Thymus (tissue), 11 donors: ENCODE measurements at regions not wholly inside any gene's neighbourhood (a gene's known extent, or its start where the extent isn't known, plus 50 kb on each side); places are given as distances from the start of the nearest gene placed in this dataset.

Experiments
- DNase-seq, 9 donors: peaks; one replicate each; pipeline ENCODE4 v3.0.0-alpha.2; 2013; ENCODE audit warnings: low spot score in 9 of 9, low read depth in 6 of 9, missing footprints in 1 of 9
- H3K27ac ChIP-seq, 2 donors: one replicate each; pipeline ENCODE4 v1.5.1; 2013; ENCODE audit warnings: control low read depth in 1 of 2, low read depth in 1 of 2, low read length in 1 of 2, mild to moderate bottlenecking in 1 of 2, moderate library complexity in 1 of 2
- H3K27me3 ChIP-seq, 2 donors: one replicate each; pipeline ENCODE4 v1.5.1; 2013; ENCODE audit warnings: low read length in 1 of 2; ENCODE audit not compliant: control insufficient read depth in 2 of 2, insufficient read depth in 1 of 2
- H3K36me3 ChIP-seq, 2 donors: one replicate each; pipeline ENCODE4 v1.5.1; 2013; ENCODE audit warnings: low read length in 1 of 2, mild to moderate bottlenecking in 1 of 2, moderate library complexity in 1 of 2; ENCODE audit not compliant: control insufficient read depth in 2 of 2, insufficient read depth in 2 of 2
- H3K4me1 ChIP-seq, 2 donors: one replicate each; pipeline ENCODE4 v1.5.1; 2013; ENCODE audit warnings: low read length in 2 of 2; ENCODE audit not compliant: control insufficient read depth in 2 of 2, insufficient read depth in 2 of 2
- H3K4me3 ChIP-seq, 2 donors: one replicate each; pipeline ENCODE4 v1.5.1; 2013; ENCODE audit warnings: low read length in 2 of 2, control low read depth in 1 of 2, mild to moderate bottlenecking in 1 of 2
- H3K9me3 ChIP-seq, 2 donors: one replicate each; pipeline ENCODE4 v1.5.1; 2013; ENCODE audit warnings: low read length in 1 of 2, mild to moderate bottlenecking in 1 of 2; ENCODE audit not compliant: control insufficient read depth in 2 of 2, insufficient read depth in 1 of 2
- WGBS: extraction: QIAGEN DNeasy Blood & Tissue Kit; methylation state at CpG from one replicate; pipeline ENCODE4 v1.1.7; 2013; 5-methylcytosine and 5-hydroxymethylcytosine counted together
- donor health status: healthy.

- Histone ChIP-seq H3K9me3 (no peaks in the 10 kb centered on the region), H3K27ac (no peak overlapping the region), H3K27me3 (no peaks in the 10 kb centered on the region), H3K36me3 (no peaks in the 10 kb centered on the region), H3K4me1 (no peaks in the 10 kb centered on the region), H3K4me3 (no peak overlapping the region)
- 26% methylated on average over 1 of the region's 1 CpG for WGBS
- no peak for DNase-seq
Observed at GRCh38 chr15:31516440-31516839, 189.8 kb downstream of the KLF13 start.

DNA sequence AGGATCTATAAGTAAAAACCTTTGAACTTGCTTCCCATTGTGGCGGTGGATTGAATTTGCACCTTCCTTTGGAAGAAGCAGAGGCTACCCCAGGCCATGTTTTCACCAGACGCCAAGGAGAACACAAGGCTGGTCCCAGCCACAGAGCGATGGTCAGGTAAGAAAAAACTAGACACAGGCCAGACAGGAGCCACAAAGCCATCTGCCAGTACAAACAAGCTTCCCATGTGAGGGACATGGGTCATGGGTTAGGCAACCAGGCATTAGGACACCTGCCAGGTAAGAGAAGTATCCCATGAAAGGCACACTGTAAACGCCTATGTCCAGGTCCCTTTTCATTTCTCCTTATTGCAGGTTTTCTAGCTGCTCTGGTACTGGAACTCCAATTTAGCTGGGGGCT, 190.2 kb downstream of the KLF13 start:
- Histone ChIP-seq H3K27me3 (no peaks in the 10 kb centered on the region), H3K4me3 (no peak overlapping the region), H3K27ac (no peak overlapping the region), H3K4me1 (no peaks in the 10 kb centered on the region), H3K9me3 (no peaks in the 10 kb centered on the region), H3K36me3 (no peaks in the 10 kb centered on the region)
- DNase-seq = no peak
- 98% methylated on average over 4 of the region's 4 CpGs for WGBS

- H3K27ac ChIP-seq = no peak overlapping the region
- no peaks in the 10 kb centered on the region for H3K9me3 ChIP-seq
- H3K4me3 ChIP-seq = no peak overlapping the region
- no peak for DNase-seq
- no peaks in the 10 kb centered on the region for H3K36me3 ChIP-seq
- no peaks in the 10 kb centered on the region for H3K27me3 ChIP-seq
- no peaks in the 10 kb centered on the region for H3K4me1 ChIP-seq
- 97% methylated on average over 5 of the region's 5 CpGs for WGBS
Observed at GRCh38 chr15:31517711-31518110, 191.1 kb downstream of the KLF13 start.

GRCh38 chr15:31522028-31522427, 195.4 kb downstream of the KLF13 start:
- WGBS = 88% methylated on average over 4 of the region's 4 CpGs
- no peaks in the 10 kb centered on the region for H3K9me3 ChIP-seq
- H3K36me3 ChIP-seq = no peaks in the 10 kb centered on the region
- H3K27me3 ChIP-seq = peaks cover 0 to 2% of the 10 kb centered on the region in 2 donors
- no peak overlapping the region for H3K4me3 ChIP-seq
- H3K4me1 ChIP-seq = no peaks in the 10 kb centered on the region
- H3K27ac ChIP-seq = no peak overlapping the region
- no peak for DNase-seq

GRCh38 chr15:31523027-31523654, 196.5 kb downstream of the KLF13 start:
- WGBS = 94% methylated on average over 10 of the region's 10 CpGs
- Histone ChIP-seq H3K36me3 (no peaks in the 10 kb centered on the region), H3K27me3 (peaks cover 0 to 3% of the 10 kb centered on the region in 2 donors), H3K4me1 (no peaks in the 10 kb centered on the region), H3K27ac (no peak overlapping the region), H3K9me3 (no peaks in the 10 kb centered on the region), H3K4me3 (no peak overlapping the region)
- DNase-seq = no peak

- DNase-seq = no peak
- no peak overlapping the region for H3K4me3 ChIP-seq
- no peaks in the 10 kb centered on the region for H3K36me3 ChIP-seq
- H3K4me1 ChIP-seq = no peaks in the 10 kb centered on the region
- peaks cover 0 to 3% of the 10 kb centered on the region in 2 donors for H3K27me3 ChIP-seq
- H3K27ac ChIP-seq = no peak overlapping the region
- 83% methylated on average over 5 of the region's 5 CpGs for WGBS
- H3K9me3 ChIP-seq = no peaks in the 10 kb centered on the region
Observed at GRCh38 chr15:31523655-31524049, 197.0 kb downstream of the KLF13 start.

DNA sequence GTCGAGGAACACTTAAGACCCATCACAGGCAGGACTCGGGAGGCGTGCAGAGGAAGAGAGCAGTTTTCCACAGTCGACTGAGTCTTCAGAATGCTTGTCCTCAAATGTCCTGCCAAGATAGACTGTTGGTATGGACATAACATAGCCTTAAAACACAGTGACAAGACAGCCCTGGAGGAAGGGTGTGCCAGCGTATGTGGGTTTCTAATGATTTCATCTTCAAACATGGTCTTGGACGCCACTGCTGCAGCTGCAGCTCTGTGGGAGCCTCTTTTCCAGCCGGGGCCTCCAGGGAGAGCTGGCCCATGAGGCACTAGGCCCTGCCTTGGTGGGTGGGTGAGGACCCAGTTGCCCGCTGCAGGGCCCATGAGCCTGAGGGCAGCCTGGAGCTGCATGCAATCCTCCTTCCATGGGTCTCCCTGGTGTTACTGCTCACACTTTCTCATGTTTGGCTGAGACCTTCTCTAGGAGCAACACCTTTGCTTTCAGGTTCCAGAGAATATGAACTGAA, 198.6 kb downstream of the KLF13 start:
- Histone ChIP-seq H3K4me1 (no peaks in the 10 kb centered on the region), H3K36me3 (no peaks in the 10 kb centered on the region), H3K27ac (no peak overlapping the region), H3K9me3 (no peaks in the 10 kb centered on the region), H3K27me3 (peaks cover 0 to 3% of the 10 kb centered on the region in 2 donors), H3K4me3 (no peak overlapping the region)
- no peak for DNase-seq
- 95% methylated on average over 8 of the region's 8 CpGs for WGBS

DNA sequence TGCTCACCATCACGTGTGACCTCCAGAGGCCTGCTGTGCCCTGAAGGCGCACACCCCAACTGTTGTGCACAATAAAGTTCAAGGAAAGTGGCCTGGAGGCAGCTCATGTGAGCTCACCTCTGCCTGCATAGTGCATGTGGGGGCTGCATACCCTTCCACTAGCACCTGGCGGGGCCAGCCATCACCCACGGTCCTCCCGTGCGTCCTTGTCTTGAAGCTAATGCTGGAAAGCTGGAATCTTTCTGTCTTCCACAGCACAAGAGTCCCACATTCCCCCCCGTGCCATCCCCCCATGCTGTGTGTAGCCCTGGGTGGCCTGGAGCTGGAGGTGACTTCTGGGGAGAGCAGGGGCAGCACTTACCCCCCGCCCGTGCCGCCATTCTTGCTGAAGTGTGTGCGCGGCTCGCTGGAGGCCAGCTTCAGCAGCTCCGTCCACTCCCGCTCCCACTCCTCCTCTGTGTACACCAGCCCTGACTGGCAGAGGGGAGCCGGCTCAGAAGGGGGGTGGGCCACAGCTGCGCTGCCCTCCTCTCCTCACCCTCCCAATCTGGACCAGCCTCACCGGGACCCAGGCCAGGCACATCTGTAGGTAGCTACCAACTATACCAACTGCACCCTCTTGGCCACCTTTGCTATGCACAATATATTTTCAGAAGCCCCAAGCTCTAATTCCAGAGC, 199.5 kb downstream of the KLF13 start:
- no peak for DNase-seq
- 95% methylated on average over 18 of the region's 18 CpGs for WGBS

DNA sequence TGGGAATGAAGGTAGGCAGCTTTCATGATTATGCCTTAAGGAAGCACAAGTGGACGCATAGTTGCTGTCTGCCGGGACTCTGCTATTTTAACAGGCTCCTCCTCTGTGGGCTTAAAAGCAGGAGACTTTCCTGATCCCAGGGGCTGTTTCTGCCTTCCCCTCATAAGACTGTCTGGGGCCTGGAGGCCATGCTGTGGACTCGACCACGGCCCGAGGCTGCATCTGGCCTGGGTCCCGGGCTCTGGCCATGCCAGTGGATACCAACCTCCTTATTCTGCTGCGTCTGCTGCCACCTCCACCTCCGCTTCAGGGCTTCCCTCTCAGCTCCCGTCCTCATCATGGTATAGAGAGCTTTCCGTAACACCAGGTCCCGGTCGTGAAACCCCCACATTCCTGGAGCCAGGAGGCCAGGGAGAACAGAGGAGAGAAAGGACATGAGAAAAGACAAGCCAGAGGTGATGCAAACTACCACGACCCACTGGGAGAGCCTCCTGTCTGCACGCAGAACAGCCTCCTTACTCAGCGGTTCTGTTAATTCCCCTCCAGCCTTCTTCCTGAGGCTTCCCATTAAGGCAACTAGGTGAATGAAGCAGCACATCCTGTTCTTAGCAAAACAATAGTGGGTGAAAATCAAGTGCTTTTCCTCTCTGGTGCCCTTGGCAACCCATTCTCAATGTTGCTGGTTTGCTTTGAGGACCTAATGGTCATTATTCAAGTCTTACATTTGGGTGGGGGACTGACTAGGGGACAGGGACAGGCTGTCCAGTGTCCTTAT, 200.5 kb downstream of the KLF13 start:
- 89% methylated on average over 15 of the region's 15 CpGs for WGBS
- no peak for DNase-seq

More for the DNA sequence above, 199.5 kb downstream of the KLF13 start:
- Histone ChIP-seq H3K27me3 (peaks cover 0 to 3% of the 10 kb centered on the region in 2 donors), H3K4me1 (no peaks in the 10 kb centered on the region), H3K27ac (no peak overlapping the region), H3K9me3 (no peaks in the 10 kb centered on the region), H3K4me3 (no peak overlapping the region), H3K36me3 (no peaks in the 10 kb centered on the region)

More for the DNA sequence above, 200.5 kb downstream of the KLF13 start:
- H3K9me3 ChIP-seq = no peaks in the 10 kb centered on the region
- peaks cover 0 to 3% of the 10 kb centered on the region in 2 donors for H3K27me3 ChIP-seq
- H3K27ac ChIP-seq = no peak overlapping the region
- no peak overlapping the region for H3K4me3 ChIP-seq
- no peaks in the 10 kb centered on the region for H3K36me3 ChIP-seq
- no peaks in the 10 kb centered on the region for H3K4me1 ChIP-seq
